ENCODE measurements at regions not wholly inside any gene's neighbourhood (a gene's known extent, or its start where the extent isn't known, plus 50 kb on each side); places are given as distances from the start of the nearest gene placed in this dataset.
"Not testable (repeated sequence)": the region's sequence is repeated elsewhere in the genome, so short reads cannot be mapped to it uniquely, and the experiment has no call there.

DNA sequence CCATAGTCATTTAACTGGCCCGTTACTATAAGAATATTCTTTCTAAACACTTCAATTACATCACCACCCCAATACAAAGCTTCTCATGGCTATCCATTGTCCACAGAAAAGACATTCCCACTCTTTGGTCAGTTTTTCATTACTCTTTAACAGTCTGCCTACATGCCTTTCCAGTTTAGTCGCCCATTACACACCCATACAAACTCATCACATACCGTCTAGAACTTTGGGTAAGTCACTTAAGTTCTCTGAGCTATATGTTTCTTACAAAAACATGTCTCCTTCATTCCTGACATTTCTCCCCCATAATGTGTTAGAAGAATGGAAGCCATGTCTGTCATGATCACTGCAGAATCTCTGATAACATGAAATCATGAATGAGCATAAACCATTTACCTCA lies 108.2 kb upstream of the STK17B start:
- DNase-seq (ENCODE audit: low read depth), result no peak

DNA sequence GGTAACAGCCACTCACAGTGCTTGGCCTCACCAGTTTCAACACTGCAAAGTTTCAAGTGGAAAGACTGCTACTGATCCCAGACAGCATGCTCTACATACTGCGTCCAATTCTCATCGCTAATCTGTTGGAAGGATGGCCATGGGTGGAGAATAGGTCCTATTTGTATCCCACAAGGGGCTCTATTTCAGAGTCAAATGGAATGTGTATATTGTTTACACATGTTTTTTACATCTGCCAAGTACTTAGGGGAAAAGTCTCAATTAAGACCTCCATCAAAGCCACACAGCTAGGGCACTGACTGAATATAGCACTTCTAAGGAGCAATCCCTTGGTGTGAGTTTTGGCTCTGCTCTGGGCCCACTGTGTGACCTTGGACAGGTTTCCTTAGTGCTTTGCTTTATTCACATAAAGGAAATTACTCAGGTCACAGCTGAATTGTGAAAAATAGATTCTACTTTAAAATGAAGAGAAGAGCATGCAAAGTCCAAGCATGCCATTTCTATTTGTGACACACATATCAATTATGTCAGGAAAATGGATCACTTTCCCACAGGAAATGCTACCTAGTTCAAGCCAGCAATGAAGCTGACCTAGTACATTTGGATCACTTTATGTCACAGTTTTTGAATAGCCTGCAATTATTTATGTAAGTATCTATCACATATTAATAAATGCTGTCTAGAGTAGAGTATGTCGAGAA lies 112.9 kb upstream of the STK17B start:
- DNase-seq (ENCODE audit: low read depth), result no peak

DNA sequence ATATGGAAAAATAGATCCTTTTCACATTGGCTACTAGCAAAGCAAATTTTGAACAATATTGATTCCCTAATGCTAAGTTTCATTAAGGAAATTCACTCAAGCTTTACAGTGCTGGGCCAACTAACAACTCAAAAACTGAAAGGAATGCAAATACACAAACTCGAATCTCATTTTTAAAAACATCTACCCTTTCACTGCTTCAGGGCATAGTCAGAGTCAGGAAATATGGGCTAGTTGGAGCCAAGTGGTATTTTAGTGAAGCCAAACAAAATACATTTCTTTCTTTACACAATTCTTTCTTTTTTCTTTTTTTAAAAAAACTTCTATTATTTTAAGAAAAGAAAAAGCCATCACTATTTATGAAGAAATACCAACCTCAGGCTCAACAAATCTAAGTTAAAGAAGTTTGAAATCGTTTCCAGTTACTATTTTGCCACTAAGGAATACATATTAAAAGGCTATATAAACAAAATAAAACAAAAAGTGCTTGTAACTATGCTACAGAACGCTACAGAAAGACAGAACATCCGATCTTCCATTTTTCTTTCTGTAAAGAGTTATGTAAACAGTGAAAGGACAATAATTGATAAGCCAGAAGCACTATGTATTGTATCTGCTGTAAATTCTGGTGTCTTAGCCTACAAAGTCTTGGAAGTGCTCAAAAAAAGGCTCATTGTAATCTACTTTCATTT lies 113.6 kb upstream of the STK17B start:
- no peak for DNase-seq (ENCODE audit: low read depth)

DNA sequence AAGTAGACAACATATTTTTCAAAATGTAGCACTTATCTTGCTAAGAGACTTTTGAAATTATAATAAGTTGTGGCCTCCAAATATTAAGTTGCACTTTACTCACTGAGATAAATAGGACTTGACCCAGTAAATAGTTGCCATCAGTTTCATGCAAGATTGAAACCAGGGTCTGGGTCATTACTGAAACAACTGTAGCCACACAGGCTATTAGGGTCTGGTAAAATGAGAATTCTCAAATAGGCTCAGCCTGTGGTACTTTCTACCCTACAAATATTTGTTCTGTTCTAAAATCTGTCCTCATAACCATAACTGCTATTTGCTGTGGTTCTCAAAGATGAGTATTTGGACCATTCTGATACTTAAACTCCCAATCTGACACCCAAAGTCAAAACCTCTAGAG lies 115.4 kb upstream of the STK17B start:
- no peak for DNase-seq (ENCODE audit: low read depth)

- no peak for DNase-seq (ENCODE audit: low read depth)
Measured at GRCh38 chr2:196287523-196287922, 116.1 kb upstream of the STK17B start.

GRCh38 chr2:196288006-196288538 lies 116.7 kb upstream of the STK17B start:
- DNase-seq (ENCODE audit: low read depth), result no peak

GRCh38 chr2:196289000-196289399 lies 117.6 kb upstream of the STK17B start:
- no peak for DNase-seq (ENCODE audit: low read depth)

- no peak for DNase-seq (ENCODE audit: low read depth)
Measured at GRCh38 chr2:196290136-196290535, 118.8 kb upstream of the STK17B start.

DNA sequence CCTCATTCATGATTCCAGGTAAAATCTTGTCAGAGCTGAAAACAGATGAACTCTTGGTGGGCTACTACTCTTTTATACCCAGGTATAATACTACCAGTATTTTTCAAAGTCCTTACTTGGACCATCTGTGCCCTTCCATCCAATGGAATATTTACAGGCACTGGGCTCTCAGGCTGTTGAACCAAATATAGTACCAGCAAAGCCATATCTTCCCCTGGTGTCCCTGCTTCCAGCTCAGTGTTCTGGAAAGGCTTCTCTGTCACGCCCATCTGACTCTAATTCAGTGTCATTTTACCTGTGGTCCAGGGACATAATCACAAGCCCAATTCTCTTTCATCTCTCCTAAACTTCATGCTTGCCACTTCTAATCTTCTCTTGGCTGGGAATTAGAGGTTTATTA lies 119.2 kb upstream of the STK17B start:
- DNase-seq (ENCODE audit: low read depth), result no peak

GRCh38 chr2:196291426-196291825 lies 120.0 kb upstream of the STK17B start:
- DNase-seq (ENCODE audit: low read depth), result no peak

DNA sequence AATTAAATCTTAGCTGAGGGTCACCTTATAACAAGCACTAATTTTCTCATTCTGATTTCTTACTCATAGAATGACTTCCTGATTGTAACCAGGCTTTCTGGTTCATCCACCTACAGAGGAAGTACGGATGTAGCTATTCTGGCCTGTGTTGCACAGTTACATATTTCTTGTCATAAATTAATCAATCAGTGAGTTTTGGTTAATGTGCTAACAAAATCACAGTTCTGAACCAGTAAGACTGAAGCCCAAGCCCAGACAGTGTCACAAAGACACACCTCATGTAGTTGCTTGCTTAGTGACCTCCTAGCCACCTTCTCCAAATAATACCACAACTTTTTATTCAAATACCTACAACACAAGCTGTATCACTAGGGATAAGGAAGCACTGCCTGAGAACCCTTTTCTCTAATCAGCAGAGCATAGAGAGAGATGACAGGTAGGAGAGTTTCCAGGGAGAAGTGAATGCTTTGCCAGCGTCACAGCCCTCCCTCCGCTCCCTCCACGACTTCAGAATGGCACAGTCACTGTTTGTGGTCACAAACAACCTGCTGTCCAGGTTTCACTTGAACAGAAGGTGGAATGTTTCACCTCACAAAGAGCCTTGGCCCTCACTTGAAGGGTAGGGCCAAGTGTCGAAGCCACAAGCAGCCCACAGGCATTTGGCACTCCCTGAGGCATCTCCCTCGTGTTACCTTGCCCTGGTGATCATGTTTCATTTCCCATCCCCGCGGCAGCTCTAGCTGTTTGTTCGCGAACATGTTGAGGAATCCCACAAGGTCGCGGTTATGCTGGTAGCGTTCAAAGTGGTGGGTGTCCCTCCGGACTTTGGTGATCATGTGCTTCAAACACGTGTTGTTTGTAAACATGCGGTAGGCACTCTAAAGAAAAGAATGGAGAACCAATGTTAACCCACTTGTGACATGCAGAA lies 120.8 kb upstream of the STK17B start:
- no peak for DNase-seq (ENCODE audit: low read depth)

GRCh38 chr2:196293751-196294515 lies 122.6 kb upstream of the STK17B start:
- DNase-seq (ENCODE audit: low read depth), result no peak

GRCh38 chr2:196294516-196294909 lies 123.1 kb upstream of the STK17B start:
- no peak for DNase-seq (ENCODE audit: low read depth)

DNA sequence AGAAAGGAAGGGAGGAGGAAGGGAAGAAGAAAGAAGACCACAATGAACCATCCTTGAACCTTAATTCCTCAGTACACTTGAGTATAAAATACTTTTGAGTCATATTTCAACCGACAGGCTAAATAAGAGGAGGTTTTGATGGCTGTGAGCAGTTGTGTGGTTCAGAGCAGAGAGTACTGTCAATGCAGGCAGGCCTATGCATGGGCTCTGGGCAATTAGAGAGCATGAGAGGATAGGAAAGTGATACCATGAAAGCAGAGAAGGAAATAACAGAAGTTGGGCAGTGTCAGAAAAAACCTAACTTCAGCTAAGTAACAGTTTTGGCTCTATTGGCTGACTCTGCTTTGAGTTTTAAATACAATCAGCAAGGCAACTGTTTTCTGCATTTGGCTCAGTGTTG lies 123.6 kb upstream of the STK17B start:
- no peak for DNase-seq (ENCODE audit: low read depth)

DNA sequence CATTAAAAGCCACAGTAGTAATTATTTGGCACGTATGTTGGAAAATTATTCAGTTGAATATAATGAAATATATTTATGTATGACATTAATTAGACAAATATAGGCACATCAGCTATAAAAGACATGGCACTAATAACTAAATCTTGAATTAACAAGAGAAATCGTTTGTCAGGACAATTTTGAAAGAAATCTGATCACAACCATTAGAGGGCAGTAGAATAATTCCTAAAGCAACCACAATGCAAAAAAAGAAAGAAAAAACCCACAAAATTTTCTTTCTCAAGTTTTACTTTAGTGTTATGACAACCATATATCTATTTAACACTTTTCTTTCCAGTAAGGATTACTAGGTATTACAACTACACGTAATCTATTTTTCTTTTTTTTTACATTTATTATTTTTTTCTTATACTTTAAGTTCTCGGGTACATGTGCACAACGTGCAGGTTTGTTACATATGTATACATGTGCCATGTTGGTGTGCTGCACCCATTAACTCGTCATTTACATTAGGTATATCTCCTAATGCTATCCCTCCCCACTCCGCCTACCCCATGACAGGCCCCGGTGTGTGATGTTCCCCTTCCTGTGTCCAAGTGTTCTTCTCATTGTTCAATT lies 126.8 kb upstream of the STK17B start:
- not testable (repeated sequence) for DNase-seq (ENCODE audit: low read depth)

- DNase-seq (ENCODE audit: low read depth), result no peak
Measured at GRCh38 chr2:196307775-196308305, 136.5 kb upstream of the STK17B start.

- no peak for DNase-seq (ENCODE audit: low read depth)
Measured at GRCh38 chr2:196309691-196310090, 138.3 kb upstream of the STK17B start.

DNA sequence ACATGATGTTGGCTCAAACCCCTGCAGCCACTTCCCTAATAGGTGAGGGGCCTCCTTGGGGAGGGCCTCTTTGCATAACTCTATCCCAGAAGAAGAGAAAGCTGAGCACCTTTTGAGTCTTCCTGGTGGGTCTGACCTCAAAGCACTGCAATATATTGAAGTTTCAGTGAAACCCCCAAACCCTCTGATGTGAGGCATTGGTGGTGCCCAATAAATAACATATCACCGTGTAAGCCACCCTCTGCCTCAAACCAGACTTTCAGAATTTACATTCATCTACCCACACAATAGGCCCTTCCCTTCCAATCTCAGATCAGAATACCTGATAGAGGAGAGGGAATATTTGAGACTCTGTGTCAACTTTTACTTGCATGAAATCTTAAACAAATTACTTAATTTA lies 142.8 kb upstream of the STK17B start:
- DNase-seq (ENCODE audit: low read depth), result no peak

GRCh38 chr2:196314780-196315179 lies 143.4 kb upstream of the STK17B start:
- no peak for DNase-seq (ENCODE audit: low read depth)

DNA sequence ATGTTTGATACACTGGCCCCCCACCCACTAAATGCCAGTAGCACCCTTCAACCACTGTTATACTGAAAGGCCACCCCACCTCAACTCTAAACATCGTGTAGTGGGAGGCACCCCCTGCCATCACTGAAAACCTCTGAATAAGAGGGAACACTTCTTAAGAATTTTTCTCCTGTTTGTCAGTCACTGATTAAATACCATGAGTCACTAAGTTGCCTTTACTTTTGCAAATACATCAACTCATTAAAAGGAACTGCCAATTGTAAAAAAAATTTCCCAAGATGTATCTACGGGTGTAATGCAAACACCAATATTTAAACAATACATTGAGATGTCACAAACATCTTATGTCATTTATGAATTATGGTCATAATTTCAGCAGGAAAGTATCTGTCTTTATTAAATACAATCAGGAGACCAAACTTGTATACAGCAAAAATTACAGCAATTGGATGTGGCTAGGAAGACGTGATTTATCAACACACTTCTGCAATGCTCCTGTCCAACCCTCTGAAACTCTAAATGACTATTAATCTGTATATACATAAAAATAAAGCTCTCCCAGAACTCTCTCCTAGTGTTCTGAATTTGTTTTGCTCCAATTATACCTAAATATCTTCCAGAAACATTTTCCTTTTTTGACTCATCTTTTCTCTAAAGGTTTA lies 144.1 kb upstream of the STK17B start:
- no peak for DNase-seq (ENCODE audit: low read depth)

GRCh38 chr2:196316050-196316430 lies 144.7 kb upstream of the STK17B start:
- no peak for DNase-seq (ENCODE audit: low read depth)

Measured in stimulated activated CD4-positive, alpha-beta T cell treated with anti-CD3 and anti-CD28 coated beads, Interleukin-2, amount 100 ng/mL, for 4 hours (primary cell).